WERI-Rb-1 (cell line): ENCODE measurements at regions not wholly inside any gene's neighbourhood (a gene's known extent, or its start where the extent isn't known, plus 50 kb on each side); places are given as distances from the start of the nearest gene placed in this dataset.

ENCODE experiments used
- DNase-seq: peaks from one replicate; pipeline ENCODE4 v3.0.0-alpha.2; 2020
- H3K27ac ChIP-seq: fragments of 250-450 bp; sonication (Bioruptor Pico); 2 replicates; pipeline ENCODE4 v1.5.1; 2020; ENCODE audit warnings: mild to moderate bottlenecking, moderate library complexity
- H3K27me3 ChIP-seq: fragments of 250-450 bp; sonication (Bioruptor Pico); 2 replicates; pipeline ENCODE4 v1.5.1; 2021; ENCODE audit warnings: mild to moderate bottlenecking, low read depth, moderate library complexity; ENCODE audit not compliant: insufficient read depth, severe bottlenecking
- H3K36me3 ChIP-seq: fragments of 250-450 bp; sonication (Bioruptor Pico); 2 replicates; pipeline ENCODE4 v1.5.1; 2020; ENCODE audit warnings: mild to moderate bottlenecking, moderate library complexity
- H3K4me3 ChIP-seq: 2 replicates; pipeline ENCODE4 v1.5.1; 2011; ENCODE audit warnings: low read depth, mild to moderate bottlenecking, control low read depth, low read length
- H3K9me3 ChIP-seq: fragments of 250-450 bp; sonication (Bioruptor Pico); 2 replicates; pipeline ENCODE4 v1.5.1; 2021; ENCODE audit warnings: mild to moderate bottlenecking, moderate library complexity; ENCODE audit not compliant: severe bottlenecking
- CTCF ChIP-seq: IDR thresholded peaks from 2 replicates; pipeline ENCODE4 v1.5.1; 2011; ENCODE audit warnings: low read depth, mild to moderate bottlenecking, control low read depth, inconsistent platforms, low read length

- Histone ChIP-seq H3K36me3 (no peaks in the 10 kb centered on the region), H3K27ac (no peak overlapping the region), H3K9me3 (no peaks in the 10 kb centered on the region), H3K27me3 (no peaks in the 10 kb centered on the region), H3K4me3 (no peak overlapping the region)
- no peak for DNase-seq
- no peak for TF ChIP-seq CTCF
These were observed 220.5 kb upstream of the MAGI2 start for GRCh38 chr7:79673969-79674368.

GRCh38 chr7:79673421-79673820 lies 220.0 kb upstream of the MAGI2 start:
- DNase-seq: no peak
- Histone ChIP-seq H3K36me3 (no peaks in the 10 kb centered on the region), H3K27me3 (no peaks in the 10 kb centered on the region), H3K4me3 (no peak overlapping the region), H3K27ac (no peak overlapping the region), H3K9me3 (no peaks in the 10 kb centered on the region)
- TF ChIP-seq CTCF: no peak

- no peaks in the 10 kb centered on the region for H3K27me3 ChIP-seq
- no peak for DNase-seq
- H3K9me3 ChIP-seq: no peaks in the 10 kb centered on the region
- no peak overlapping the region for H3K4me3 ChIP-seq
- no peak for TF ChIP-seq CTCF
- no peaks in the 10 kb centered on the region for H3K36me3 ChIP-seq
- H3K27ac ChIP-seq: no peak overlapping the region
These were observed 214.8 kb upstream of the MAGI2 start for GRCh38 chr7:79668292-79668691.

- TF ChIP-seq CTCF: no peak
- no peak overlapping the region for H3K4me3 ChIP-seq
- H3K27me3 ChIP-seq: no peaks in the 10 kb centered on the region
- no peaks in the 10 kb centered on the region for H3K36me3 ChIP-seq
- H3K27ac ChIP-seq: no peak overlapping the region
- no peak for DNase-seq
- no peaks in the 10 kb centered on the region for H3K9me3 ChIP-seq
These were observed 213.0 kb upstream of the MAGI2 start for GRCh38 chr7:79666472-79666871.

- H3K4me3 ChIP-seq: no peak overlapping the region
- no peaks in the 10 kb centered on the region for H3K27me3 ChIP-seq
- no peaks in the 10 kb centered on the region for H3K9me3 ChIP-seq
- no peak for DNase-seq
- no peaks in the 10 kb centered on the region for H3K36me3 ChIP-seq
- TF ChIP-seq CTCF: no peak
- H3K27ac ChIP-seq: no peak overlapping the region
These were observed 211.6 kb upstream of the MAGI2 start for GRCh38 chr7:79664884-79665676.

GRCh38 chr7:79658304-79658703 lies 204.8 kb upstream of the MAGI2 start:
- DNase-seq: no peak
- TF ChIP-seq CTCF: no peak
- H3K36me3 ChIP-seq: no peaks in the 10 kb centered on the region
- H3K27me3 ChIP-seq: no peaks in the 10 kb centered on the region
- H3K9me3 ChIP-seq: no peaks in the 10 kb centered on the region
- H3K27ac ChIP-seq: no peak overlapping the region
- H3K4me3 ChIP-seq: no peak overlapping the region
